Tibial nerve (tissue), 4 donors: ENCODE measurements at regions not wholly inside any gene's neighbourhood (a gene's known extent, or its start where the extent isn't known, plus 50 kb on each side); places are given as distances from the start of the nearest gene placed in this dataset.

Experiments
- DNase-seq, 2 donors: peaks; one replicate each; pipeline ENCODE4 v3.0.0-alpha.2; 2019; ENCODE audit warnings: low spot score in 2 of 2
- H3K27ac ChIP-seq, 4 donors: fragments of 200-600 bp; sonication (generic) in 3 of 4; one replicate each; pipeline ENCODE4 v1.5.1; 2017 to 2019; ENCODE audit warnings: mild to moderate bottlenecking in 1 of 4
- H3K27me3 ChIP-seq, 2 donors: fragments of 200-600 bp; sonication (generic) in 1 of 2; one replicate each; pipeline versions ENCODE4 v1.5.1 to v1.6.0; 2017 to 2019
- H3K36me3 ChIP-seq, 3 donors: fragments of 200-600 bp; sonication (generic); one replicate each; pipeline ENCODE4 v1.5.1; 2018 to 2019
- H3K4me1 ChIP-seq, 4 donors: fragments of 200-600 bp; sonication (generic) in 3 of 4; one replicate each; pipeline ENCODE4 v1.5.1; 2017 to 2019
- H3K4me3 ChIP-seq, 4 donors: fragments of 200-600 bp; sonication (generic) in 3 of 4; one replicate each; pipeline ENCODE4 v1.5.1; 2017 to 2019; ENCODE audit warnings: mild to moderate bottlenecking in 1 of 4, moderate library complexity in 1 of 4
- H3K9me3 ChIP-seq, 4 donors: fragments of 200-600 bp; sonication (generic) in 3 of 4; one replicate each; pipeline ENCODE4 v1.5.1; 2017 to 2019
- EP300 ChIP-seq, 2 donors: sonication (generic); formaldehyde crosslinking; IDR thresholded peaks; one replicate each; pipeline ENCODE4 v1.6.1; 2017; ENCODE audit warnings: antibody characterized with exemption in 2 of 2, mild to moderate bottlenecking in 1 of 2
- POLR2A ChIP-seq, 2 donors: fragments of 450-650 bp; IDR thresholded peaks; one replicate each; pipeline ENCODE4 v1.6.1; 2017; ENCODE audit warnings: antibody characterized with exemption in 2 of 2, mild to moderate bottlenecking in 2 of 2, moderate library complexity in 2 of 2
- WGBS, 2 donors: methylation state at CpG; one replicate each; pipeline ENCODE4 v1.1.5; 2018; 5-methylcytosine and 5-hydroxymethylcytosine counted together
- TF ChIP-seq, protein P1 (sequence below), 5 experiments: fragments of 200-600 bp in 3 of 5; fragments of 450-650 bp in 2 of 5; sonication (generic) in 3 of 5; IDR thresholded peaks; one replicate each; pipeline ENCODE4 v1.5.1; 2016 to 2019; ENCODE audit warnings: antibody characterized with exemption in 5 of 5, mild to moderate bottlenecking in 3 of 5, moderate library complexity in 2 of 5

DNA sequence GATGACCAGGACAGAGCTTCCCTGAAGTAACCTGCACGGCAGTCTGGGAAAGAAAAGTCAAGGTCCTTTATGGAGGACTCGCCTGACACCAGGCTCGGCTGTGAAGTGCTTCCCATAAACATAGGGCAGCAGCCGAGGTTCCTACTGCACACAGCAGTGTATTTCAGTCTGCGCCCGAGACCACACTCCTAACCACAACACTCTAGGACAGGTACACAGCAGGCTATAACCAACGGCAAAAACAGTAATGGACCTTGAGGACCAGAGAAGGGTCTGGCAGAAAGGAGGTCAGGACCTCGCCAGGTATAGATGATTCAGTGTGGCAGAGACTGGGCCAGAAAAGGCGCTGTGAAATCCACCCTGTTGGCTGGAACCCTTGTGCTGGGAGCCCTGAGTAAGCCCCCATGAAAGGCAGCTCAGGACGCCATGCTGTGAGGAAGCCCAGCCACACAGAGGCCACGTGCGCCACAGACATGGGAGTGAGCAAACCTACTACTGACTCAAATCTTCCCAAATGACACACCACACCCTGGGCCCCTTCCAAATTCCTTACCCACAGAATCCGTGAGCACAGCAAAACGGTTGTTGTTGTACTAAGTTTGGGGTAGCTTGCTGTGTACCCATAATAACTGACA lies 129.6 kb upstream of the CST7 start:
- no peaks in the 10 kb centered on the region for H3K27me3 ChIP-seq
- 81 to 90% methylated on average over 11 to 14 of the region's 14 CpGs for WGBS, 2 donors
- no peak overlapping the region for H3K4me3 ChIP-seq
- no peaks in the 10 kb centered on the region for H3K36me3 ChIP-seq
- H3K27ac ChIP-seq: no peak overlapping the region
- H3K9me3 ChIP-seq: peaks cover 0 to 16% (median 0%) of the 10 kb centered on the region in 4 donors
- TF ChIP-seq, protein P1, sequence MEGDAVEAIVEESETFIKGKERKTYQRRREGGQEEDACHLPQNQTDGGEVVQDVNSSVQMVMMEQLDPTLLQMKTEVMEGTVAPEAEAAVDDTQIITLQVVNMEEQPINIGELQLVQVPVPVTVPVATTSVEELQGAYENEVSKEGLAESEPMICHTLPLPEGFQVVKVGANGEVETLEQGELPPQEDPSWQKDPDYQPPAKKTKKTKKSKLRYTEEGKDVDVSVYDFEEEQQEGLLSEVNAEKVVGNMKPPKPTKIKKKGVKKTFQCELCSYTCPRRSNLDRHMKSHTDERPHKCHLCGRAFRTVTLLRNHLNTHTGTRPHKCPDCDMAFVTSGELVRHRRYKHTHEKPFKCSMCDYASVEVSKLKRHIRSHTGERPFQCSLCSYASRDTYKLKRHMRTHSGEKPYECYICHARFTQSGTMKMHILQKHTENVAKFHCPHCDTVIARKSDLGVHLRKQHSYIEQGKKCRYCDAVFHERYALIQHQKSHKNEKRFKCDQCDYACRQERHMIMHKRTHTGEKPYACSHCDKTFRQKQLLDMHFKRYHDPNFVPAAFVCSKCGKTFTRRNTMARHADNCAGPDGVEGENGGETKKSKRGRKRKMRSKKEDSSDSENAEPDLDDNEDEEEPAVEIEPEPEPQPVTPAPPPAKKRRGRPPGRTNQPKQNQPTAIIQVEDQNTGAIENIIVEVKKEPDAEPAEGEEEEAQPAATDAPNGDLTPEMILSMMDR (IDR thresholded peaks at IDR 0.05): no peak
- TF ChIP-seq POLR2A (IDR thresholded peaks at IDR 0.05) (no peak), EP300 (IDR thresholded peaks at IDR 0.05) (no peak)
- DNase-seq: no peak
- H3K4me1 ChIP-seq: no peaks in the 10 kb centered on the region

DNA sequence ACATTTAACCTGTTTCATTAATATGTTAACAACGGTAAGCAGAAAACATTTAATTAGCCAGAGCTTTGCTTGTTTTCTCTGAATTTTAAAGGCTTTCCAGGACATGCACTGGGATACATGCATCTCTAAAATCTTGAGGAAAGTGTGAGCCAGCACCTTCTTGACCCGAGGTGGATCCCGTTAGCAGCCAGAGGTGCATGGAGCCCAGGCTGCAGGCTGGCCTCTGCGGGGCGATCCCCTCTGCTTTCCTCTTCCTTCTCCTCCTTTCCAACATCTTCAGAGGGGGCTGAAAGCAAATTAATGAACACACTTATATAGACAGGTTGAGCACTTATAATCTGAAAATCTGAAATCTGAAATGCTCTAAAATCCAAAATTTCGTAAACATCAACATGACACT lies 128.7 kb upstream of the CST7 start:
- H3K27ac ChIP-seq: no peak overlapping the region
- H3K4me3 ChIP-seq: no peak overlapping the region
- H3K36me3 ChIP-seq: no peaks in the 10 kb centered on the region
- H3K27me3 ChIP-seq: no peaks in the 10 kb centered on the region
- H3K4me1 ChIP-seq: no peaks in the 10 kb centered on the region
- peaks cover 0 to 16% (median 0%) of the 10 kb centered on the region in 4 donors for H3K9me3 ChIP-seq
- WGBS, 2 donors: 89 to 90% methylated on average over 6 of the region's 6 CpGs
- no peak for DNase-seq
- TF ChIP-seq, protein P1 (IDR thresholded peaks at IDR 0.05): no peak
- no peak for TF ChIP-seq EP300 (IDR thresholded peaks at IDR 0.05)

DNA sequence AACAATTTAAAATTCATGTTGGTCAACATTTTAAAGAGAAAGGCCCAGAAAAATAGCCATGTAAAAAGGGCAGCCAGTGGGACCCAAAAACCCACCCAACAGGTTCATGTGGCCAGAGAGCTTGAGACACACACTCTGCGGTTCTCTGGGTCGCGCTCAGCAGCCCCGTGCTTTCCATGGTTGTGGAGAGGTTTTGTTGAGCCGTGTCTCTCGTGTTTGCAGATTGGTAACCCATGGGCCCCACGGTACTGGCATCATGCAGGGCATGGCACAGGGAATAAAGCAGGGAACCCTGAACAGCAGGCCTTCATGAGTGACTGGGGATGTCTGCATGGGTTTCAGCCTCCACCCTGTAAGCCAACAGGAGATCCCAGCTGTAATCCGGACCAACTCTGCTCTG lies 127.7 kb upstream of the CST7 start:
- WGBS, 2 donors: 94 to 96% methylated on average over 8 of the region's 8 CpGs
- no peaks in the 10 kb centered on the region for H3K36me3 ChIP-seq
- DNase-seq: no peak

DNA sequence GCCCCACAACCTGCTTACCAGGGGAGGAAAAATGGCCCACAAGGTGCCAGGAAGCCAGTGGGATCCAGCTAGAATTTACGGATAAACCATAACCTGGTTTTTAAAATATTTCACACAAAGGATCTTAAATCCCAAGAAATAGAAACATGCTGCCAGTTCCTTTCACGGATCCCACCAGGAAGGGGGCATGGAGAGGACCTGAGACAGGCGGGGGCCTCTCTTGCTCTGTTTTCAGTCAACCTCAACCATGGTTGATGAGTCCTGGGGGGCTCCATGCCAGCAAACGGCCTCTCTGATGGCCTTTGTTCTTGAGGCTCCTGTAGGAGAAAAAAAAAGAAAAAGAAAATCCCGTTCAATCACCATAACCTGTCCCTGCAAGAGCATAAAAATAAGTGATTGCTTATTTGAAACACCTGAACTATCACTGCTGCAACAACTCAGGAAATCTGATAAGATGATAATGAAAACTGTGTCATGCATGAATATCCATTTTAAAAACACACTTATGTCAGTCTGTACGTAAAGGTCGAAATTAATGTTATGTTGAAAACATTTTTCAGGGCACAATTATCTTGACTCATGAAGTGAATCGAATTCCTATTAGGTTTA lies 125.8 kb upstream of the CST7 start:
- WGBS, 2 donors: 79 to 82% methylated on average over 8 of the region's 8 CpGs
- H3K4me1 ChIP-seq: no peaks in the 10 kb centered on the region
- DNase-seq: no peak
- no peaks in the 10 kb centered on the region for H3K36me3 ChIP-seq
- H3K9me3 ChIP-seq: peaks cover 0 to 16% (median 0%) of the 10 kb centered on the region in 4 donors
- H3K27ac ChIP-seq: no peak overlapping the region
- H3K4me3 ChIP-seq: no peak overlapping the region
- no peaks in the 10 kb centered on the region for H3K27me3 ChIP-seq
- TF ChIP-seq EP300 (IDR thresholded peaks at IDR 0.05) (no peak), POLR2A (IDR thresholded peaks at IDR 0.05) (no peak)
- TF ChIP-seq, protein P1 (IDR thresholded peaks at IDR 0.05): no peak

More for the DNA sequence above, 127.7 kb upstream of the CST7 start:
- H3K27ac ChIP-seq: no peak overlapping the region
- H3K9me3 ChIP-seq: peaks cover 0 to 16% (median 0%) of the 10 kb centered on the region in 4 donors
- no peaks in the 10 kb centered on the region for H3K4me1 ChIP-seq
- TF ChIP-seq EP300 (IDR thresholded peaks at IDR 0.05): no peak
- TF ChIP-seq POLR2A (IDR thresholded peaks at IDR 0.05): no peak
- TF ChIP-seq, protein P1 (IDR thresholded peaks at IDR 0.05): no peak
- H3K4me3 ChIP-seq: no peak overlapping the region
- H3K27me3 ChIP-seq: no peaks in the 10 kb centered on the region

DNA sequence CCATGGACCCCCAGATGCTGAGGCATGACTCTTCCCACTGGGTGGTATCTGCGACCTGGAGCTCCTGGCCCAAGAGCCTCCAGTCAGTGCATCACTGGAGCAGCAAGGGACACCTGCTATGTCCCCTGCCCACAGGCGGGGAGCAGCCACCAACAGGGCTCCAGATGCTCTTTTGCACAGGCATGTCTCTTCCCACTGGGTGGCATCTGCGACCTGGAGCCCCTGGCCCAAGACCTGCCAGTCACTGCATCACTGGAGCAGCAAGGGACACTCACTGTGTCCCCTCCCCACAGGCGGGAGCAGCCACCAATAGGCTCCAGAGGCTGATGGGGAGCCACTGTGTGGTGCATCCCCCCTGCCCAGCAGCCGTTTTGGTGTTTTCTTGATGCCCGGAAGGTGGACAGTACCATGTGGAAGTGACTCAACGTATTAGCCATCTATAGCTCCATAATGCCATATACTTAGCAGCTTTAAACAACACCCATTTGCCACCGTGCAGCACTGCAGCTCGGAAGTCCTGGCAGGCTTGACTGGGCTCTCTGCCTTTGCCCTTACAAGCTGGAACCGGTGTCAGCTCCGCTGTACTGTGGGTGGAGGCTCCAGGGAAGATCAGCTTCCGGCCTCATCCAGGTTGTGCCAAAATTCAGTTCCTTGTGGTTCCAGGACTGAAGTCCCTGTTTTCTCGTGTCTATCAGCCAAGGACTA lies 124.9 kb upstream of the CST7 start:
- H3K4me3 ChIP-seq: no peak overlapping the region
- 81 to 92% methylated on average over 11 of the region's 13 CpGs for WGBS, 2 donors
- no peak for DNase-seq

More for the DNA sequence above, 124.9 kb upstream of the CST7 start:
- no peak for TF ChIP-seq EP300 (IDR thresholded peaks at IDR 0.05)
- no peak for TF ChIP-seq POLR2A (IDR thresholded peaks at IDR 0.05)
- TF ChIP-seq, protein P1 (IDR thresholded peaks at IDR 0.05): no peak
- Histone ChIP-seq H3K9me3 (peaks cover 0 to 15% (median 0%) of the 10 kb centered on the region in 4 donors), H3K4me1 (no peaks in the 10 kb centered on the region), H3K27ac (no peak overlapping the region), H3K36me3 (no peaks in the 10 kb centered on the region), H3K27me3 (no peaks in the 10 kb centered on the region)
